ENCODE measurements at regions not wholly inside any gene's neighbourhood (a gene's known extent, or its start where the extent isn't known, plus 50 kb on each side); places are given as distances from the start of the nearest gene placed in this dataset.

- no peak for TF ChIP-seq POLR2A (IDR thresholded peaks at IDR 0.05)
- no peak for TF ChIP-seq CTCF (IDR thresholded peaks at IDR 0.05)
Observed at GRCh38 chr2:34822616-34823015, 1223.5 kb upstream of the FAM98A start.

Measured in right lobe of liver (tissue), 4 donors.